IMR-90 (cell line): ENCODE measurements at regions not wholly inside any gene's neighbourhood (a gene's known extent, or its start where the extent isn't known, plus 50 kb on each side); places are given as distances from the start of the nearest gene placed in this dataset.

Experiments
- ATAC-seq: fragments of 200-7000 bp; cut with Tn5 transposase; 2 replicates; pipeline ENCODE4 v1.9.1; 2020; ENCODE audit warnings: low read depth, mild to moderate bottlenecking, moderate library complexity
- BruUV-seq: library from RNA; stranded (reverse); fragments of 400-500 nt; replicated peaks from 2 replicates; lab custom pipeline; 2021; lab: Mats Ljungman, UMichigan
- CTCF ChIA-PET: fragments of 300-600 bp; formaldehyde crosslinking; extraction: SDS; loops from one replicate; lab custom pipeline; 2021; ENCODE audit warnings: antibody characterized with exemption; lab: Yijun Ruan, JAX
- POLR2A ChIA-PET: fragments of 300-600 bp; sonication (Branson Sonifier 250); formaldehyde crosslinking; loops from one replicate; lab custom pipeline; 2022; ENCODE audit warnings: antibody characterized with exemption; ENCODE audit not compliant: unreplicated experiment; lab: Charles Lee
- DNase-seq: peaks from one replicate; pipeline ENCODE4 v3.0.0; 2013
- H2AFZ ChIP-seq: replicated peaks from 2 replicates; pipeline ENCODE3; 2013; ENCODE audit warnings: low read length, mild to moderate bottlenecking; ENCODE audit not compliant: poor library complexity
- H2AK5ac ChIP-seq: 2 replicates; pipeline ENCODE4 v1.6.1; 2013; ENCODE audit warnings: low read depth, low read length, inconsistent platforms
- H2AK9ac ChIP-seq: replicated peaks from 2 replicates; pipeline ENCODE3; 2013; ENCODE audit warnings: mild to moderate bottlenecking, low read depth, low read length, moderate library complexity; ENCODE audit not compliant: poor library complexity
- H2BK120ac ChIP-seq: 2 replicates; pipeline ENCODE4 v1.6.1; 2013; ENCODE audit warnings: low read depth, low read length, inconsistent platforms
- H2BK15ac ChIP-seq: 3 replicates; pipeline ENCODE4 v1.6.1; 2013; ENCODE audit warnings: low read depth, low read length, inconsistent platforms
- H2BK20ac ChIP-seq: 2 replicates; pipeline ENCODE4 v1.6.1; 2013; ENCODE audit warnings: low read depth, mild to moderate bottlenecking, inconsistent platforms, low read length, moderate library complexity
- H2BK5ac ChIP-seq: 2 replicates; pipeline ENCODE4 v1.6.1; 2013; ENCODE audit warnings: mild to moderate bottlenecking, low read depth, low read length, inconsistent platforms; ENCODE audit not compliant: poor library complexity, severe bottlenecking
- H3K14ac ChIP-seq: replicated peaks from 2 replicates; pipeline ENCODE4 v1.6.1; 2013; ENCODE audit warnings: low read depth, low read length, inconsistent platforms
- H3K18ac ChIP-seq: 2 replicates; pipeline ENCODE4 v1.6.1; 2013; ENCODE audit warnings: low read depth, low read length, control low read depth
- H3K23ac ChIP-seq: 2 replicates; pipeline ENCODE4 v1.6.1; 2013; ENCODE audit warnings: low read depth, low read length, inconsistent platforms
- H3K27ac ChIP-seq: 2 replicates; pipeline ENCODE4 v1.5.1; 2013; ENCODE audit warnings: mild to moderate bottlenecking, control low read depth, low read length; ENCODE audit not compliant: insufficient read depth
- H3K27me3 ChIP-seq: 2 replicates; pipeline ENCODE4 v1.6.1; 2013; ENCODE audit warnings: low read length; ENCODE audit not compliant: control insufficient read depth, insufficient read depth
- H3K36me3 ChIP-seq: 2 replicates; pipeline ENCODE4 v1.6.1; 2013; ENCODE audit warnings: low read length, mixed read lengths; ENCODE audit not compliant: control insufficient read depth, insufficient read depth
- H3K4ac ChIP-seq: 2 replicates; pipeline ENCODE4 v1.6.1; 2013; ENCODE audit warnings: low read depth, low read length, inconsistent platforms
- H3K4me1 ChIP-seq: 2 replicates; pipeline ENCODE4 v1.6.1; 2013; ENCODE audit warnings: low read length, mixed read lengths; ENCODE audit not compliant: control insufficient read depth, insufficient read depth
- H3K4me2 ChIP-seq: 2 replicates; pipeline ENCODE4 v1.6.1; 2013; ENCODE audit warnings: low read depth, mild to moderate bottlenecking, control low read depth, low read length, moderate library complexity
- H3K4me3 ChIP-seq: 2 replicates; pipeline ENCODE4 v1.5.1; 2013; ENCODE audit warnings: low read depth, mild to moderate bottlenecking, control low read depth, low read length, moderate library complexity; ENCODE audit not compliant: insufficient read depth
- H3K56ac ChIP-seq: 2 replicates; pipeline ENCODE4 v1.6.1; 2013; ENCODE audit warnings: low read length, inconsistent platforms; ENCODE audit not compliant: insufficient read depth; ENCODE audit errors: extremely low read depth
- H3K79me1 ChIP-seq, 2 experiments: 2 replicates each; pipeline ENCODE4 v1.6.1; 2013; ENCODE audit warnings: low read length in 2 of 2, inconsistent platforms in 1 of 2, low read depth in 1 of 2
- H3K9ac ChIP-seq: 2 replicates; pipeline ENCODE4 v1.6.1; 2013; ENCODE audit warnings: low read depth, low read length, control low read depth
- H3K9me1 ChIP-seq: 2 replicates; pipeline ENCODE4 v1.6.1; 2013; ENCODE audit warnings: low read length, inconsistent platforms; ENCODE audit not compliant: insufficient read depth
- H3K9me3 ChIP-seq: 2 replicates; pipeline ENCODE4 v1.6.1; 2013; ENCODE audit warnings: low read length; ENCODE audit not compliant: control insufficient read depth, insufficient read depth
- H4K20me1 ChIP-seq: 2 replicates; pipeline ENCODE4 v1.6.1; 2013; ENCODE audit warnings: low read length, inconsistent platforms; ENCODE audit not compliant: insufficient read depth
- H4K5ac ChIP-seq: 2 replicates; pipeline ENCODE4 v1.6.1; 2013; ENCODE audit warnings: mild to moderate bottlenecking, low read depth, low read length, control low read depth
- H4K8ac ChIP-seq, 2 experiments: 2 replicates each; pipeline ENCODE4 v1.6.1; 2013; ENCODE audit warnings: low read depth in 2 of 2, low read length in 2 of 2, control low read depth in 1 of 2, inconsistent platforms in 1 of 2
- H4K91ac ChIP-seq: 2 replicates; pipeline ENCODE4 v1.6.1; 2013; ENCODE audit warnings: low read depth, low read length, inconsistent platforms; ENCODE audit not compliant: insufficient read depth
- MXI1 ChIP-seq: IDR thresholded peaks from 2 replicates; pipeline ENCODE4 v1.6.1; 2012; ENCODE audit warnings: low read depth, mild to moderate bottlenecking, low read length, moderate library complexity, borderline replicate concordance
- SMC3 ChIP-seq: fragments of 150-350 bp; IDR thresholded peaks from 2 replicates; pipeline ENCODE4 v1.6.1; 2016; ENCODE audit warnings: low read depth, mild to moderate bottlenecking, antibody characterized with exemption, low read length, moderate library complexity
- WGBS, 2 experiments: methylation state at CpG; one replicate each; pipeline versions ENCODE4 v1.1.5 to v1.1.7; 2013; ENCODE audit warnings: missing lambda C conversion rate in 2 of 2; ENCODE audit not compliant: insufficient read length in 1 of 2; ENCODE audit errors: extremely low coverage in 2 of 2; 5-methylcytosine and 5-hydroxymethylcytosine counted together
- dilution Hi-C: fragments of 300-500 bp; cut with HindIII; formaldehyde crosslinking; loops from one replicate; pipeline ENCODE4 v1.14.3; 2018; ENCODE audit warnings: low sequenced_read_pairs; ENCODE audit not compliant: unreplicated experiment
- in situ Hi-C: fragments of 300-500 bp; cut with MboI; formaldehyde crosslinking; loops from 3 replicates; pipeline ENCODE4 v1.14.3; 2019; ENCODE audit warnings: low sequenced_read_pairs, inconsistent platforms, mixed read lengths
- intact Hi-C: fragments of 100-400 bp; cut with micrococcal nuclease; formaldehyde crosslinking; loops from 2 replicates; pipeline ENCODE4 v1.10.0; 2022

GRCh38 chr14:58887931-58888330, 250.2 kb downstream of the DACT1 start:
- no peak overlapping the region for H4K8ac ChIP-seq
- no peak overlapping the region for H3K56ac ChIP-seq
- dilution Hi-C loops (no loop called here), intact Hi-C loops (no loop called here), in situ Hi-C loops (no loop called here)
- H3K9ac ChIP-seq = no peak overlapping the region
- no peaks in the 10 kb centered on the region for H4K20me1 ChIP-seq
- no peak overlapping the region for H2AK9ac ChIP-seq
- H2BK5ac ChIP-seq = no peak overlapping the region
- H3K27me3 ChIP-seq = peaks cover 5% of the 10 kb centered on the region
- H3K79me1 ChIP-seq = no peaks in the 10 kb centered on the region
- BruUV-seq = no TSS peak
- H3K36me3 ChIP-seq = no peaks in the 10 kb centered on the region
- no peak overlapping the region for H3K27ac ChIP-seq
- no peak overlapping the region for H2BK20ac ChIP-seq
- DNase-seq = no peak
- no peak overlapping the region for H2BK15ac ChIP-seq
- H4K91ac ChIP-seq = no peak overlapping the region
- POLR2A ChIA-PET = no interaction called here
- no peaks in the 10 kb centered on the region for H3K9me1 ChIP-seq
- no peak overlapping the region for H3K18ac ChIP-seq
- no peaks in the 10 kb centered on the region for H3K9me3 ChIP-seq
- WGBS, 2 experiments = no CpG with 5 or more reads among the region's 2 CpGs
- H2AFZ ChIP-seq = no peak overlapping the region
- H3K23ac ChIP-seq = no peak overlapping the region
- H2BK120ac ChIP-seq = no peak overlapping the region
- no peak overlapping the region for H4K5ac ChIP-seq
- H2AK5ac ChIP-seq = no peak overlapping the region
- no peaks in the 10 kb centered on the region for H3K4me1 ChIP-seq
- no peak overlapping the region for H3K4ac ChIP-seq
- H3K4me3 ChIP-seq = no peak overlapping the region
- ATAC-seq = no peak
- CTCF ChIA-PET = no interaction called here
- H3K4me2 ChIP-seq = no peak overlapping the region
- no peak overlapping the region for H3K14ac ChIP-seq
- no peak for TF ChIP-seq MXI1
- TF ChIP-seq SMC3 = no peak
